HG02678 (cell line): ENCODE measurements at regions not wholly inside any gene's neighbourhood (a gene's known extent, or its start where the extent isn't known, plus 50 kb on each side); places are given as distances from the start of the nearest gene placed in this dataset.

Experiments used
- ATAC-seq: cut with Tn5 transposase; IDR thresholded peaks from one replicate; pipeline ENCODE4 v1.9.1; 2021; ENCODE audit warnings: mild to moderate bottlenecking, moderate library complexity; ENCODE audit not compliant: unreplicated experiment

- no peak for ATAC-seq
These were observed 482.7 kb upstream of the MPDZ start for GRCh38 chr9:13762209-13762608.

GRCh38 chr9:13759551-13759950, 480.1 kb upstream of the MPDZ start:
- ATAC-seq, result no peak

- ATAC-seq, result no peak
These were observed 479.4 kb upstream of the MPDZ start for GRCh38 chr9:13758936-13759335.

- no peak for ATAC-seq
These were observed 477.5 kb upstream of the MPDZ start for GRCh38 chr9:13756943-13757342.

- no peak for ATAC-seq
These were observed 476.1 kb upstream of the MPDZ start for GRCh38 chr9:13755551-13755950.

- no peak for ATAC-seq
These were observed 471.1 kb upstream of the MPDZ start for GRCh38 chr9:13750639-13751038.

GRCh38 chr9:13750061-13750460, 470.6 kb upstream of the MPDZ start:
- no peak for ATAC-seq

- no peak for ATAC-seq
These were observed 467.4 kb upstream of the MPDZ start for GRCh38 chr9:13746876-13747275.

GRCh38 chr9:13744261-13744901, 464.9 kb upstream of the MPDZ start:
- no peak for ATAC-seq

- no peak for ATAC-seq
These were observed 458.4 kb upstream of the MPDZ start for GRCh38 chr9:13737885-13738284.

GRCh38 chr9:13735181-13735580, 455.7 kb upstream of the MPDZ start:
- ATAC-seq, result no peak

- ATAC-seq, result no peak
These were observed 455.1 kb upstream of the MPDZ start for GRCh38 chr9:13734601-13735000.

GRCh38 chr9:13732290-13732689, 452.8 kb upstream of the MPDZ start:
- no peak for ATAC-seq

GRCh38 chr9:13731637-13732036, 452.1 kb upstream of the MPDZ start:
- no peak for ATAC-seq

GRCh38 chr9:13729955-13730354, 450.5 kb upstream of the MPDZ start:
- no peak for ATAC-seq

GRCh38 chr9:13728917-13729811, 449.7 kb upstream of the MPDZ start:
- no peak for ATAC-seq

GRCh38 chr9:13728131-13728530, 448.6 kb upstream of the MPDZ start:
- no peak for ATAC-seq

- no peak for ATAC-seq
These were observed 447.3 kb upstream of the MPDZ start for GRCh38 chr9:13726746-13727145.

- ATAC-seq, result no peak
These were observed 446.0 kb upstream of the MPDZ start for GRCh38 chr9:13725516-13725915.

- no peak for ATAC-seq
These were observed 442.2 kb upstream of the MPDZ start for GRCh38 chr9:13721481-13722235.

- no peak for ATAC-seq
These were observed 440.6 kb upstream of the MPDZ start for GRCh38 chr9:13719981-13720676.
